Vagina (tissue), 2 donors: ENCODE measurements at regions not wholly inside any gene's neighbourhood (a gene's known extent, or its start where the extent isn't known, plus 50 kb on each side); places are given as distances from the start of the nearest gene placed in this dataset.

Source experiments
- CTCF ChIP-seq, 3 experiments: fragments of 450-650 bp in 2 of 3; fragments of 200-600 bp in 1 of 3; sonication (generic) in 1 of 3; IDR thresholded peaks; one replicate each; pipeline ENCODE4 v1.5.1; 2017 to 2019; ENCODE audit warnings: antibody characterized with exemption in 3 of 3, mild to moderate bottlenecking in 2 of 3, moderate library complexity in 2 of 3
- POLR2A ChIP-seq, 2 donors: fragments of 450-650 bp; IDR thresholded peaks; one replicate each; pipeline ENCODE4 v1.6.1; 2017; ENCODE audit warnings: antibody characterized with exemption in 2 of 2, mild to moderate bottlenecking in 2 of 2, moderate library complexity in 2 of 2

DNA sequence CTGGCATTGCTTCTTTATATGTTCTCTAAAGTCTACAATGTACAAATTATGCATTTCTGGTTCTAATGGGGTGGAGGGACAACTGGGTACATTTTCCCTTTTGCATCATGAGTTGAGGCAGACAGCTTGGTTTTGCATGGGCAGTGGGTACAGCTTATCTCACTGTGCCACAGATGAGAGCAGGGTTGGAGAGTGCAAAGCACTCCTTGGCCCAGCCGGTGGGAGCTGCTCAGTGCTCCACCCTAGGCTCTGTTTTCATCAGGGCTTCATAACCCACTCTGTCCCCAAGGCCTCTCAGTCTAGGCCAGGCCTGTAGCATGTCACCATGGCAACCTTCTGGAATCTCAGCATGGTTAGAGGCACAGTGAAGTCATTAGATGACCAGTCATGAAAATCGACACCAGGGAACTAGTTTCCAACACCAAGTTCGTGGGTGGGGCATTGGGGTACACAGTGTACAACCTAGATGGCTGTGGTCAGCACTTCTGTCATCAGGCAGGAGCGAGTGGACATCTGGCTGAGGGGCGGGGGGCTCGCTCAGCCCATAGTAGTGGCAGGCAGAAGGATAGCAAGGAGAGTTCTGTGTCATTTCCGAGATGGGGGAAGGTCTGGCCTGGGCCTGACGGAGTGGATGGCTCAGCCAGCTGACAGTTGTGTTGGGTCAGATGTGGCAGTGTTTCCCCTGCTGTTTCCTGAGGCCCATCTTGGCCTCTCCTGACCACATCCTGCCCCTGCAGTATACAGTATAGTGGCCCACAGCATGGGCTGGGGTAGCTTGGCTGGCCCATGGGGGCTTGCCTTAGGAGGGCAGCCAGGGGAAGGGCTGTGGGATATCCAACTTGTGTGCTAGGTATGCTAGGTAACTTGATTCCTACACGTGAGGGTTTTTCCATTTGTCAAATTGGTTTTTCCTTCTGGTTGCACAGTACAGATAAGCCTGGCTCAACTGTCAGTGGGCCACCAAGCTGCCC, 75.7 kb upstream of the PRR23C start:
- TF ChIP-seq CTCF (IDR thresholded peaks at IDR 0.05) (no peak), POLR2A (IDR thresholded peaks at IDR 0.05) (no peak)
